Gastroesophageal sphincter (tissue), 3 donors: ENCODE measurements at regions not wholly inside any gene's neighbourhood (a gene's known extent, or its start where the extent isn't known, plus 50 kb on each side); places are given as distances from the start of the nearest gene placed in this dataset.

ENCODE experiments used
- CTCF ChIP-seq, 4 experiments: fragments of 200-600 bp in 2 of 4; fragments of 450-650 bp in 2 of 4; sonication (generic) in 1 of 4; IDR thresholded peaks; one replicate each; pipeline ENCODE4 v1.5.1; 2017 to 2019; ENCODE audit warnings: antibody characterized with exemption in 4 of 4, mild to moderate bottlenecking in 2 of 4, moderate library complexity in 2 of 4
- EP300 ChIP-seq: sonication (generic); formaldehyde crosslinking; IDR thresholded peaks from one replicate; pipeline ENCODE4 v1.6.1; 2017; ENCODE audit warnings: antibody characterized with exemption, mild to moderate bottlenecking
- POLR2A ChIP-seq, 2 donors: fragments of 450-650 bp; IDR thresholded peaks; one replicate each; pipeline ENCODE4 v1.6.1; 2017; ENCODE audit warnings: antibody characterized with exemption in 2 of 2, mild to moderate bottlenecking in 2 of 2, moderate library complexity in 1 of 2
- POLR2AphosphoS5 ChIP-seq: sonication (generic); formaldehyde crosslinking; IDR thresholded peaks from one replicate; pipeline ENCODE4 v1.6.1; 2017; ENCODE audit warnings: antibody characterized with exemption

GRCh38 chr1:198917226-198917625 lies 278.4 kb downstream of the PTPRC start:
- TF ChIP-seq POLR2AphosphoS5 (no peak), CTCF (IDR thresholded peaks at IDR 0.05) (no peak), EP300 (no peak), POLR2A (IDR thresholded peaks at IDR 0.05) (no peak)
